ENCODE measurements at regions not wholly inside any gene's neighbourhood (a gene's known extent, or its start where the extent isn't known, plus 50 kb on each side); places are given as distances from the start of the nearest gene placed in this dataset.
"Not testable (repeated sequence)": the region's sequence is repeated elsewhere in the genome, so short reads cannot be mapped to it uniquely, and the experiment has no call there.

- TF ChIP-seq POLR2A, CTCF, EP300 (IDR thresholded peaks at IDR 0.05): not testable (repeated sequence)
Measured at GRCh38 chr12:71265731-71266130, 107.9 kb upstream of the TSPAN8 start.
